HG03565 (cell line): ENCODE measurements at regions not wholly inside any gene's neighbourhood (a gene's known extent, or its start where the extent isn't known, plus 50 kb on each side); places are given as distances from the start of the nearest gene placed in this dataset.

ENCODE experiments used
- ATAC-seq: cut with Tn5 transposase; IDR thresholded peaks from one replicate; pipeline ENCODE4 v1.9.1; 2021; ENCODE audit warnings: mild to moderate bottlenecking, moderate library complexity; ENCODE audit not compliant: unreplicated experiment

- no peak for ATAC-seq
Measured at GRCh38 chr4:11194431-11194830, 234.3 kb downstream of the HS3ST1 start.

GRCh38 chr4:11189756-11190155 is 238.9 kb downstream of the HS3ST1 start:
- no peak for ATAC-seq

GRCh38 chr4:11183356-11183740 is 245.3 kb downstream of the HS3ST1 start:
- ATAC-seq: no peak

GRCh38 chr4:11182586-11183355 is 245.9 kb downstream of the HS3ST1 start:
- no peak for ATAC-seq

- no peak for ATAC-seq
Measured at GRCh38 chr4:11182031-11182430, 246.7 kb downstream of the HS3ST1 start.

GRCh38 chr4:11179796-11180195 is 248.9 kb downstream of the HS3ST1 start:
- no peak for ATAC-seq

GRCh38 chr4:11178433-11178832 is 250.3 kb downstream of the HS3ST1 start:
- ATAC-seq: no peak

- no peak for ATAC-seq
Measured at GRCh38 chr4:11175374-11175773, 253.3 kb downstream of the HS3ST1 start.

GRCh38 chr4:11166606-11167005 is 262.1 kb downstream of the HS3ST1 start:
- no peak for ATAC-seq

- ATAC-seq: no peak
Measured at GRCh38 chr4:11166034-11166433, 262.7 kb downstream of the HS3ST1 start.

GRCh38 chr4:11165052-11165451 is 263.6 kb downstream of the HS3ST1 start:
- ATAC-seq: no peak

GRCh38 chr4:11160288-11160687 is 268.4 kb downstream of the HS3ST1 start:
- no peak for ATAC-seq

GRCh38 chr4:11158971-11159370 is 269.7 kb downstream of the HS3ST1 start:
- ATAC-seq: no peak

GRCh38 chr4:11155208-11155867 is 273.4 kb downstream of the HS3ST1 start:
- ATAC-seq: no peak

GRCh38 chr4:11153171-11153750 is 275.4 kb downstream of the HS3ST1 start:
- no peak for ATAC-seq

GRCh38 chr4:11152684-11153083 is 276.0 kb downstream of the HS3ST1 start:
- no peak for ATAC-seq

GRCh38 chr4:11151500-11151899 is 277.2 kb downstream of the HS3ST1 start:
- ATAC-seq: no peak

- no peak for ATAC-seq
Measured at GRCh38 chr4:11149612-11150259, 279.0 kb downstream of the HS3ST1 start.

GRCh38 chr4:11139871-11140270 is 288.8 kb downstream of the HS3ST1 start:
- ATAC-seq: no peak

- no peak for ATAC-seq
Measured at GRCh38 chr4:11138964-11139363, 289.7 kb downstream of the HS3ST1 start.

GRCh38 chr4:11134705-11135104 is 294.0 kb downstream of the HS3ST1 start:
- no peak for ATAC-seq

GRCh38 chr4:11133868-11134267 is 294.8 kb downstream of the HS3ST1 start:
- ATAC-seq: no peak
